Activated naive CD4-positive, alpha-beta T cell treated with anti-CD3 and anti-CD28 coated beads for 36 hours (primary cell): ENCODE measurements at regions not wholly inside any gene's neighbourhood (a gene's known extent, or its start where the extent isn't known, plus 50 kb on each side); places are given as distances from the start of the nearest gene placed in this dataset.
"Not testable (repeated sequence)": the region's sequence is repeated elsewhere in the genome, so short reads cannot be mapped to it uniquely, and the experiment has no call there.

Experiments
- CTCF ChIA-PET: fragments of 350-600 bp; sonication (Branson Sonifier 250); formaldehyde crosslinking; loops from one replicate; lab custom pipeline; 2021; ENCODE audit warnings: antibody characterized with exemption; lab: Charles Lee
- DNase-seq: peaks from one replicate; pipeline ENCODE4 v3.0.0-alpha.2; 2020
- H3K27ac Mint-ChIP-seq: one replicate; pipeline ENCODE4 v1.8.0; 2021; ENCODE audit warnings: mild to moderate bottlenecking, mixed read lengths
- H3K27me3 Mint-ChIP-seq: one replicate; pipeline ENCODE4 v1.8.0; 2021; ENCODE audit warnings: low read depth, mixed read lengths
- H3K36me3 Mint-ChIP-seq: one replicate; pipeline ENCODE4 v1.8.0; 2021; ENCODE audit warnings: low read depth, mixed read lengths
- H3K4me1 Mint-ChIP-seq: one replicate; pipeline ENCODE4 v1.8.0; 2021; ENCODE audit warnings: low read depth, mixed read lengths
- H3K4me3 Mint-ChIP-seq: one replicate; pipeline ENCODE4 v1.8.0; 2021; ENCODE audit warnings: mild to moderate bottlenecking, moderate library complexity, mixed read lengths
- H3K9me3 Mint-ChIP-seq: one replicate; pipeline ENCODE4 v1.8.0; 2021; ENCODE audit warnings: mixed read lengths
- intact Hi-C: fragments of 100-400 bp; cut with micrococcal nuclease; formaldehyde crosslinking; loops from one replicate; pipeline ENCODE4 v1.15.1; 2023

- H3K27me3 Mint-ChIP-seq, intact Hi-C loops, H3K27ac Mint-ChIP-seq, H3K36me3 Mint-ChIP-seq, H3K9me3 Mint-ChIP-seq, H3K4me1 Mint-ChIP-seq, CTCF ChIA-PET: not testable (repeated sequence)
- peak; percentile 9 for DNase-seq
- peak overlapping the region; percentile 74 for H3K4me3 Mint-ChIP-seq
These were observed 119.1 kb downstream of the PPIAL4A start for GRCh38 chr1:121008512-121009215.

- H3K9me3 Mint-ChIP-seq, H3K27me3 Mint-ChIP-seq, H3K36me3 Mint-ChIP-seq, H3K27ac Mint-ChIP-seq, CTCF ChIA-PET, H3K4me1 Mint-ChIP-seq, intact Hi-C loops: not testable (repeated sequence)
- peak; percentile 58 for DNase-seq
- peak overlapping the region; percentile 74 for H3K4me3 Mint-ChIP-seq
These were observed 119.9 kb downstream of the PPIAL4A start for GRCh38 chr1:121009216-121010057.

- H3K4me3 Mint-ChIP-seq, H3K27ac Mint-ChIP-seq, H3K27me3 Mint-ChIP-seq, H3K36me3 Mint-ChIP-seq, H3K9me3 Mint-ChIP-seq, H3K4me1 Mint-ChIP-seq, intact Hi-C loops, DNase-seq, CTCF ChIA-PET: not testable (repeated sequence)
These were observed 120.6 kb downstream of the PPIAL4A start for GRCh38 chr1:121010141-121010540.

- H3K9me3 Mint-ChIP-seq, H3K4me1 Mint-ChIP-seq, H3K27me3 Mint-ChIP-seq, CTCF ChIA-PET, H3K36me3 Mint-ChIP-seq, H3K27ac Mint-ChIP-seq, DNase-seq, intact Hi-C loops, H3K4me3 Mint-ChIP-seq: not testable (repeated sequence)
These were observed 123.6 kb downstream of the PPIAL4A start for GRCh38 chr1:121013181-121013580.

GRCh38 chr1:121016182-121017028, 126.8 kb downstream of the PPIAL4A start:
- H3K4me1 Mint-ChIP-seq, CTCF ChIA-PET, H3K36me3 Mint-ChIP-seq, H3K9me3 Mint-ChIP-seq, H3K27me3 Mint-ChIP-seq, intact Hi-C loops: not testable (repeated sequence)
- H3K4me3 Mint-ChIP-seq = peak overlapping the region; percentile 43
- H3K27ac Mint-ChIP-seq = peak overlapping the region; percentile 73
- peak; percentile 35 for DNase-seq

- H3K27ac Mint-ChIP-seq, H3K27me3 Mint-ChIP-seq, CTCF ChIA-PET, H3K36me3 Mint-ChIP-seq, DNase-seq, H3K4me3 Mint-ChIP-seq, H3K9me3 Mint-ChIP-seq, intact Hi-C loops, H3K4me1 Mint-ChIP-seq: not testable (repeated sequence)
These were observed 130.3 kb downstream of the PPIAL4A start for GRCh38 chr1:121019715-121020349.

- H3K4me3 Mint-ChIP-seq, CTCF ChIA-PET, H3K36me3 Mint-ChIP-seq, H3K9me3 Mint-ChIP-seq, H3K27ac Mint-ChIP-seq, H3K27me3 Mint-ChIP-seq, H3K4me1 Mint-ChIP-seq, intact Hi-C loops: not testable (repeated sequence)
- DNase-seq = peak; percentile 57
These were observed 131.0 kb downstream of the PPIAL4A start for GRCh38 chr1:121020350-121021236.

GRCh38 chr1:121021716-121022115, 132.1 kb downstream of the PPIAL4A start:
- H3K36me3 Mint-ChIP-seq, CTCF ChIA-PET, intact Hi-C loops, H3K9me3 Mint-ChIP-seq, H3K27me3 Mint-ChIP-seq, H3K27ac Mint-ChIP-seq, DNase-seq, H3K4me1 Mint-ChIP-seq, H3K4me3 Mint-ChIP-seq: not testable (repeated sequence)

GRCh38 chr1:121032878-121033494, 143.4 kb downstream of the PPIAL4A start:
- CTCF ChIA-PET, H3K4me3 Mint-ChIP-seq, H3K27me3 Mint-ChIP-seq, H3K27ac Mint-ChIP-seq, DNase-seq, H3K36me3 Mint-ChIP-seq, intact Hi-C loops, H3K9me3 Mint-ChIP-seq, H3K4me1 Mint-ChIP-seq: not testable (repeated sequence)

GRCh38 chr1:121036792-121037191, 147.2 kb downstream of the PPIAL4A start:
- DNase-seq, H3K27me3 Mint-ChIP-seq, CTCF ChIA-PET, H3K9me3 Mint-ChIP-seq, H3K27ac Mint-ChIP-seq, H3K4me1 Mint-ChIP-seq, intact Hi-C loops, H3K36me3 Mint-ChIP-seq, H3K4me3 Mint-ChIP-seq: not testable (repeated sequence)

GRCh38 chr1:121040974-121041373, 143.2 kb downstream of the FAM72B start:
- H3K27ac Mint-ChIP-seq, H3K27me3 Mint-ChIP-seq, intact Hi-C loops, H3K9me3 Mint-ChIP-seq, H3K36me3 Mint-ChIP-seq, H3K4me1 Mint-ChIP-seq, CTCF ChIA-PET, H3K4me3 Mint-ChIP-seq, DNase-seq: not testable (repeated sequence)
